GM23248 (cell line): ENCODE measurements at regions not wholly inside any gene's neighbourhood (a gene's known extent, or its start where the extent isn't known, plus 50 kb on each side); places are given as distances from the start of the nearest gene placed in this dataset.
"Not testable (repeated sequence)": the region's sequence is repeated elsewhere in the genome, so short reads cannot be mapped to it uniquely, and the experiment has no call there.

Source experiments
- EZH2 ChIP-seq: fragments of 200-600 bp; sonication (generic); IDR thresholded peaks from 2 replicates; pipeline ENCODE4 v1.6.1; 2018; ENCODE audit warnings: antibody characterized with exemption, mild to moderate bottlenecking; ENCODE audit not compliant: insufficient read depth, poor library complexity, severe bottlenecking
- EZH2phosphoT487 ChIP-seq: fragments of 200-600 bp; sonication (generic); IDR thresholded peaks from 2 replicates; pipeline ENCODE4 v1.6.1; 2018; ENCODE audit warnings: antibody characterized with exemption, moderate library complexity, mild to moderate bottlenecking, low read depth; ENCODE audit not compliant: insufficient read depth

DNA sequence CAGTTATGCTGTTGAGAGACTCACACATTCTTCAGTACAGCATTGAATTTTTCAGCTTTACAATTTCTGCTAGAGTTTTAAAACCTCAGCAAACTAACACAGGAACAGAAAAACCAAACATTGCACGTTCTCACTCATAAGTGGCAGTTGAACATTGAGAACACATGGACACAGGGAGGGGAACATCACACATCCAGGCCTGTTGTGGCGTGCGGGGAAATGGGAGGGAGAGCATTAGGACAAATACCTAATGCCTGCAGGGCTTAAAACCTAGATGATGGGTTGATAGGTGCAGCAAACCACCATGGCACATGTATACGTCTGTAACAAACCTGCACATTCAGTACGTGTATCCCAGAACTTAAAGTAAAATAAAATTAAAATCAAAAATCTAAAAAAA is 270.1 kb upstream of the MME start:
- not testable (repeated sequence) for TF ChIP-seq EZH2, EZH2phosphoT487
